Mucosa of descending colon (tissue), 3 donors: ENCODE measurements at regions not wholly inside any gene's neighbourhood (a gene's known extent, or its start where the extent isn't known, plus 50 kb on each side); places are given as distances from the start of the nearest gene placed in this dataset.

ENCODE experiments used
- ATAC-seq: fragments of 200-7000 bp; cut with Tn5 transposase; one replicate; pipeline ENCODE4 v1.9.1; 2020; ENCODE audit warnings: mild to moderate bottlenecking, moderate library complexity
- DNase-seq, 3 donors: peaks; one replicate each; pipeline ENCODE4 v3.0.0-alpha.2; 2020
- H3K36me3 ChIP-seq: fragments of 200-600 bp; one replicate; pipeline ENCODE4 v1.8.0; 2021; ENCODE audit warnings: low read depth, mild to moderate bottlenecking
- H3K4me1 ChIP-seq: fragments of 200-600 bp; one replicate; pipeline ENCODE4 v1.8.0; 2021; ENCODE audit warnings: low read depth, mild to moderate bottlenecking
- H3K4me3 ChIP-seq: fragments of 200-600 bp; one replicate; pipeline ENCODE4 v1.8.0; 2021; ENCODE audit warnings: mild to moderate bottlenecking
- H3K9me3 ChIP-seq: fragments of 200-600 bp; one replicate; pipeline ENCODE4 v1.8.0; 2021; ENCODE audit warnings: mild to moderate bottlenecking
- CTCF ChIP-seq: fragments of 200-600 bp; IDR thresholded peaks from one replicate; pipeline ENCODE4 v1.8.0; 2022; ENCODE audit warnings: antibody characterized with exemption, mild to moderate bottlenecking
- intact Hi-C, 2 donors: fragments of 100-400 bp; cut with DNase I in 1 of 2; cut with micrococcal nuclease in 1 of 2; formaldehyde crosslinking; loops; one replicate each; pipeline versions ENCODE4 v1.11.0 to v1.11.1; 2022; cut with DNase I, micrococcal nuclease
- donor health status: DM: no; HTN: no; CAD: no; lungs with moderate emphysema.
- donor health status: DM: no; HTN: no; CAD: no.
- donor health status: DM: no; HTN: yes; CAD: no.

- intact Hi-C loops, result no loop called here
- H3K9me3 ChIP-seq, result no peaks in the 10 kb centered on the region
- TF ChIP-seq CTCF, result no peak
- H3K36me3 ChIP-seq, result no peaks in the 10 kb centered on the region
- ATAC-seq (no peak), DNase-seq (no peak)
- no peak overlapping the region for H3K4me3 ChIP-seq
- H3K4me1 ChIP-seq, result no peaks in the 10 kb centered on the region
These were observed 139.5 kb downstream of the CYLD start for GRCh38 chr16:50881331-50881830.

- Histone ChIP-seq H3K4me1 (no peaks in the 10 kb centered on the region), H3K36me3 (no peaks in the 10 kb centered on the region), H3K9me3 (no peaks in the 10 kb centered on the region), H3K4me3 (no peak overlapping the region)
- intact Hi-C loops, result no loop called here
- TF ChIP-seq CTCF, result no peak
- ATAC-seq (no peak), DNase-seq (no peak)
These were observed 139.0 kb downstream of the CYLD start for GRCh38 chr16:50880926-50881325.

- no peak for ATAC-seq
- no peaks in the 10 kb centered on the region for H3K9me3 ChIP-seq
- H3K4me1 ChIP-seq, result no peaks in the 10 kb centered on the region
- no peak for TF ChIP-seq CTCF
- intact Hi-C loops, result no loop called here
- no peaks in the 10 kb centered on the region for H3K36me3 ChIP-seq
- DNase-seq, result no peak
- H3K4me3 ChIP-seq, result no peak overlapping the region
These were observed 138.2 kb downstream of the CYLD start for GRCh38 chr16:50879873-50880695.

- ATAC-seq (no peak), DNase-seq (no peak)
- intact Hi-C loops, result no loop called here
- TF ChIP-seq CTCF, result no peak
- H3K4me3 ChIP-seq, result no peak overlapping the region
- no peaks in the 10 kb centered on the region for H3K4me1 ChIP-seq
- H3K9me3 ChIP-seq, result no peaks in the 10 kb centered on the region
- no peaks in the 10 kb centered on the region for H3K36me3 ChIP-seq
These were observed 137.2 kb downstream of the CYLD start for GRCh38 chr16:50878966-50879615.

GRCh38 chr16:50878536-50878935 lies 136.7 kb downstream of the CYLD start:
- intact Hi-C loops, result no loop called here
- no peak for TF ChIP-seq CTCF
- H3K4me3 ChIP-seq, result no peak overlapping the region

More at GRCh38 chr16:50878536-50878935, 136.7 kb downstream of the CYLD start:
- H3K36me3 ChIP-seq, result no peaks in the 10 kb centered on the region
- H3K9me3 ChIP-seq, result no peaks in the 10 kb centered on the region
- H3K4me1 ChIP-seq, result no peaks in the 10 kb centered on the region
- ATAC-seq, result no peak
- DNase-seq, result no peak
